Keratinocyte (primary cell): ENCODE measurements at regions not wholly inside any gene's neighbourhood (a gene's known extent, or its start where the extent isn't known, plus 50 kb on each side); places are given as distances from the start of the nearest gene placed in this dataset.
"Not testable (repeated sequence)": the region's sequence is repeated elsewhere in the genome, so short reads cannot be mapped to it uniquely, and the experiment has no call there.

Experiments
- DNase-seq: peaks from one replicate; pipeline ENCODE4 v3.0.0-alpha.2; 2011; ENCODE audit warnings: low read depth, missing footprints, low spot score
- FAIRE-seq: peaks from 2 replicates; lab custom pipeline; 2011; peaks lifted over from hg19 to GRCh38; lab: Jason Lieb, UNC
- H2AFZ ChIP-seq: 2 replicates; pipeline ENCODE4 v1.6.0; 2012; ENCODE audit warnings: low read length, control low read depth, inconsistent platforms; ENCODE audit not compliant: control insufficient read depth
- H3K27ac ChIP-seq: 2 replicates; pipeline ENCODE4 v1.5.1; 2011; ENCODE audit warnings: low read length; ENCODE audit not compliant: control insufficient read depth, insufficient read depth
- H3K27me3 ChIP-seq: 3 replicates; pipeline ENCODE4 v1.6.0; 2011; ENCODE audit warnings: low read length; ENCODE audit not compliant: control insufficient read depth, insufficient read depth; ENCODE audit errors: extremely low read depth
- H3K36me3 ChIP-seq, 2 experiments: 2 replicates in 1 of 2; 3 replicates in 1 of 2; pipeline ENCODE4 v1.5.1; 2011; ENCODE audit warnings: low read length in 2 of 2, mild to moderate bottlenecking in 1 of 2; ENCODE audit not compliant: control insufficient read depth in 2 of 2, insufficient read depth in 2 of 2; ENCODE audit errors: extremely low read depth in 1 of 2
- H3K4me1 ChIP-seq: 3 replicates; pipeline ENCODE4 v1.5.1; 2011; ENCODE audit warnings: low read length; ENCODE audit not compliant: control insufficient read depth, insufficient read depth; ENCODE audit errors: extremely low read depth
- H3K4me2 ChIP-seq: 3 replicates; pipeline ENCODE4 v1.6.0; 2011; ENCODE audit warnings: low read depth, low read length; ENCODE audit not compliant: control insufficient read depth, insufficient read depth; ENCODE audit errors: extremely low read depth
- H3K4me3 ChIP-seq, 3 experiments: fragments of 200-600 bp in 1 of 3; sonication (generic) in 1 of 3; 2 replicates in 2 of 3; 3 replicates in 1 of 3; pipeline ENCODE4 v1.5.1; 2011 to 2016; ENCODE audit warnings: low read length in 3 of 3, mild to moderate bottlenecking in 3 of 3, control low read depth in 2 of 3, inconsistent platforms in 1 of 3, low read depth in 1 of 3, mixed read lengths in 1 of 3, mixed run types in 1 of 3, moderate library complexity in 1 of 3; ENCODE audit not compliant: control insufficient read depth in 2 of 3, insufficient read depth in 2 of 3; ENCODE audit errors: extremely low read depth in 1 of 3
- H3K79me2 ChIP-seq: 2 replicates; pipeline ENCODE4 v1.6.0; 2012; ENCODE audit warnings: low read length; ENCODE audit not compliant: control insufficient read depth, insufficient read depth
- H3K9ac ChIP-seq: 3 replicates; pipeline ENCODE4 v1.6.0; 2011; ENCODE audit warnings: low read length; ENCODE audit not compliant: control insufficient read depth, insufficient read depth; ENCODE audit errors: extremely low read depth
- H3K9me1 ChIP-seq: 3 replicates; pipeline ENCODE4 v1.6.0; 2011; ENCODE audit warnings: low read length; ENCODE audit not compliant: control insufficient read depth, insufficient read depth; ENCODE audit errors: extremely low read depth
- H3K9me3 ChIP-seq: 2 replicates; pipeline ENCODE4 v1.5.1; 2012; ENCODE audit warnings: low read depth, low read length; ENCODE audit not compliant: control insufficient read depth
- H4K20me1 ChIP-seq: 3 replicates; pipeline ENCODE4 v1.6.0; 2011; ENCODE audit warnings: low read length; ENCODE audit not compliant: control insufficient read depth, insufficient read depth; ENCODE audit errors: extremely low read depth
- dilution Hi-C: fragments of 300-500 bp; cut with MboI; formaldehyde crosslinking; loops from one replicate; pipeline ENCODE4 v1.7.0; 2020; ENCODE audit warnings: low sequenced_read_pairs; ENCODE audit not compliant: extremely low pct_ligation_motif_present
- small RNA-seq, 3 experiments: library from RNA; depleted of rRNA; stranded (forward); fragments of <200 nt; gene quantifications; one replicate each; pipeline ENCODE3, GENCODE V24; 2012; ENCODE audit warnings: low read depth in 3 of 3, low replicate concordance in 1 of 3; ENCODE audit not compliant: insufficient read length in 3 of 3

GRCh38 chr9:67763133-67763532, 95.6 kb upstream of the ANKRD20A1 start:
- DNase-seq, H3K79me2 ChIP-seq, H3K9me3 ChIP-seq, H2AFZ ChIP-seq, H3K4me3 ChIP-seq, dilution Hi-C loops, H3K9ac ChIP-seq, H3K4me1 ChIP-seq, H3K27ac ChIP-seq, H3K4me2 ChIP-seq, H3K36me3 ChIP-seq, FAIRE-seq, H3K27me3 ChIP-seq, H4K20me1 ChIP-seq, H3K9me1 ChIP-seq: not testable (repeated sequence)

GRCh38 chr9:67771807-67772206, 86.9 kb upstream of the ANKRD20A1 start:
- dilution Hi-C loops, H3K4me3 ChIP-seq, H3K4me1 ChIP-seq, H3K9ac ChIP-seq, H4K20me1 ChIP-seq, H3K4me2 ChIP-seq, H3K9me1 ChIP-seq, H3K79me2 ChIP-seq, H3K27me3 ChIP-seq, DNase-seq, FAIRE-seq, H3K9me3 ChIP-seq, H3K36me3 ChIP-seq, H3K27ac ChIP-seq, H2AFZ ChIP-seq: not testable (repeated sequence)

GRCh38 chr9:67800170-67800569, 58.6 kb upstream of the ANKRD20A1 start:
- H3K27me3 ChIP-seq, H3K4me1 ChIP-seq, H3K36me3 ChIP-seq, DNase-seq, dilution Hi-C loops, FAIRE-seq, H3K9me3 ChIP-seq, H3K4me2 ChIP-seq, H3K4me3 ChIP-seq, H4K20me1 ChIP-seq, H3K27ac ChIP-seq, H3K9me1 ChIP-seq, H3K9ac ChIP-seq, H2AFZ ChIP-seq, H3K79me2 ChIP-seq: not testable (repeated sequence)

Small RNAs in the stretch of these regions (small RNA-seq; reads per million reads assigned to genes)
- 0 reads per million in 3 experiments for gene AL627230.1
- 0 reads per million in 3 experiments for gene AL627230.3
- 0 reads per million in 3 experiments for gene AL627230.5
- gene AL627230.6, result 0 reads per million in 3 experiments
- 0 reads per million in 3 experiments for gene AL627230.8
- 0 reads per million in 3 experiments for gene FAM27B
- gene RF00156, result 0 reads per million in 3 experiments
- gene RN7SL787P, result 0 reads per million in 3 experiments
